SK-N-SH (cell line): ENCODE measurements at regions not wholly inside any gene's neighbourhood (a gene's known extent, or its start where the extent isn't known, plus 50 kb on each side); places are given as distances from the start of the nearest gene placed in this dataset.

ENCODE experiments used
- CTCF ChIP-seq: fragments of 200-600 bp; sonication (generic); IDR thresholded peaks from 2 replicates; pipeline ENCODE4 v1.6.1; 2017; ENCODE audit warnings: antibody characterized with exemption, mild to moderate bottlenecking, moderate library complexity
- JUND ChIP-seq: IDR thresholded peaks from 2 replicates; pipeline ENCODE4 v1.4.0; 2012
- TAF1 ChIP-seq: IDR thresholded peaks from 2 replicates; pipeline ENCODE4 v1.6.1; 2012; ENCODE audit warnings: low read depth, mild to moderate bottlenecking, low read length, moderate library complexity, borderline replicate concordance
- USF2 ChIP-seq: fragments of 150-350 bp; IDR thresholded peaks from 2 replicates; pipeline ENCODE4 v1.6.1; 2017; ENCODE audit warnings: antibody characterized with exemption, low read length, low read depth, borderline replicate concordance

- TF ChIP-seq TAF1 (no peak), JUND (no peak), CTCF (no peak), USF2 (no peak)
These were observed 1137.1 kb downstream of the OLFM4 start for GRCh38 chr13:54165581-54166215.
